ENCODE measurements at regions not wholly inside any gene's neighbourhood (a gene's known extent, or its start where the extent isn't known, plus 50 kb on each side); places are given as distances from the start of the nearest gene placed in this dataset.

DNA sequence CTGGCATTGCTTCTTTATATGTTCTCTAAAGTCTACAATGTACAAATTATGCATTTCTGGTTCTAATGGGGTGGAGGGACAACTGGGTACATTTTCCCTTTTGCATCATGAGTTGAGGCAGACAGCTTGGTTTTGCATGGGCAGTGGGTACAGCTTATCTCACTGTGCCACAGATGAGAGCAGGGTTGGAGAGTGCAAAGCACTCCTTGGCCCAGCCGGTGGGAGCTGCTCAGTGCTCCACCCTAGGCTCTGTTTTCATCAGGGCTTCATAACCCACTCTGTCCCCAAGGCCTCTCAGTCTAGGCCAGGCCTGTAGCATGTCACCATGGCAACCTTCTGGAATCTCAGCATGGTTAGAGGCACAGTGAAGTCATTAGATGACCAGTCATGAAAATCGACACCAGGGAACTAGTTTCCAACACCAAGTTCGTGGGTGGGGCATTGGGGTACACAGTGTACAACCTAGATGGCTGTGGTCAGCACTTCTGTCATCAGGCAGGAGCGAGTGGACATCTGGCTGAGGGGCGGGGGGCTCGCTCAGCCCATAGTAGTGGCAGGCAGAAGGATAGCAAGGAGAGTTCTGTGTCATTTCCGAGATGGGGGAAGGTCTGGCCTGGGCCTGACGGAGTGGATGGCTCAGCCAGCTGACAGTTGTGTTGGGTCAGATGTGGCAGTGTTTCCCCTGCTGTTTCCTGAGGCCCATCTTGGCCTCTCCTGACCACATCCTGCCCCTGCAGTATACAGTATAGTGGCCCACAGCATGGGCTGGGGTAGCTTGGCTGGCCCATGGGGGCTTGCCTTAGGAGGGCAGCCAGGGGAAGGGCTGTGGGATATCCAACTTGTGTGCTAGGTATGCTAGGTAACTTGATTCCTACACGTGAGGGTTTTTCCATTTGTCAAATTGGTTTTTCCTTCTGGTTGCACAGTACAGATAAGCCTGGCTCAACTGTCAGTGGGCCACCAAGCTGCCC lies 75.7 kb upstream of the PRR23C start:
- Histone ChIP-seq H3K4me3 (no peak overlapping the region), H3K27me3 (no peaks in the 10 kb centered on the region), H3K9me3 (no peaks in the 10 kb centered on the region), H3K27ac (no peak overlapping the region), H3K36me3 (no peaks in the 10 kb centered on the region), H3K4me1 (peaks cover 0 to 14% of the 10 kb centered on the region in 2 donors)
- TF ChIP-seq, protein P1, sequence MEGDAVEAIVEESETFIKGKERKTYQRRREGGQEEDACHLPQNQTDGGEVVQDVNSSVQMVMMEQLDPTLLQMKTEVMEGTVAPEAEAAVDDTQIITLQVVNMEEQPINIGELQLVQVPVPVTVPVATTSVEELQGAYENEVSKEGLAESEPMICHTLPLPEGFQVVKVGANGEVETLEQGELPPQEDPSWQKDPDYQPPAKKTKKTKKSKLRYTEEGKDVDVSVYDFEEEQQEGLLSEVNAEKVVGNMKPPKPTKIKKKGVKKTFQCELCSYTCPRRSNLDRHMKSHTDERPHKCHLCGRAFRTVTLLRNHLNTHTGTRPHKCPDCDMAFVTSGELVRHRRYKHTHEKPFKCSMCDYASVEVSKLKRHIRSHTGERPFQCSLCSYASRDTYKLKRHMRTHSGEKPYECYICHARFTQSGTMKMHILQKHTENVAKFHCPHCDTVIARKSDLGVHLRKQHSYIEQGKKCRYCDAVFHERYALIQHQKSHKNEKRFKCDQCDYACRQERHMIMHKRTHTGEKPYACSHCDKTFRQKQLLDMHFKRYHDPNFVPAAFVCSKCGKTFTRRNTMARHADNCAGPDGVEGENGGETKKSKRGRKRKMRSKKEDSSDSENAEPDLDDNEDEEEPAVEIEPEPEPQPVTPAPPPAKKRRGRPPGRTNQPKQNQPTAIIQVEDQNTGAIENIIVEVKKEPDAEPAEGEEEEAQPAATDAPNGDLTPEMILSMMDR (IDR thresholded peaks at IDR 0.05), result no peak
- DNase-seq, result no peak
- no peak for ATAC-seq
- intact Hi-C loops (cut with DNase I), result no loop called here

DNA sequence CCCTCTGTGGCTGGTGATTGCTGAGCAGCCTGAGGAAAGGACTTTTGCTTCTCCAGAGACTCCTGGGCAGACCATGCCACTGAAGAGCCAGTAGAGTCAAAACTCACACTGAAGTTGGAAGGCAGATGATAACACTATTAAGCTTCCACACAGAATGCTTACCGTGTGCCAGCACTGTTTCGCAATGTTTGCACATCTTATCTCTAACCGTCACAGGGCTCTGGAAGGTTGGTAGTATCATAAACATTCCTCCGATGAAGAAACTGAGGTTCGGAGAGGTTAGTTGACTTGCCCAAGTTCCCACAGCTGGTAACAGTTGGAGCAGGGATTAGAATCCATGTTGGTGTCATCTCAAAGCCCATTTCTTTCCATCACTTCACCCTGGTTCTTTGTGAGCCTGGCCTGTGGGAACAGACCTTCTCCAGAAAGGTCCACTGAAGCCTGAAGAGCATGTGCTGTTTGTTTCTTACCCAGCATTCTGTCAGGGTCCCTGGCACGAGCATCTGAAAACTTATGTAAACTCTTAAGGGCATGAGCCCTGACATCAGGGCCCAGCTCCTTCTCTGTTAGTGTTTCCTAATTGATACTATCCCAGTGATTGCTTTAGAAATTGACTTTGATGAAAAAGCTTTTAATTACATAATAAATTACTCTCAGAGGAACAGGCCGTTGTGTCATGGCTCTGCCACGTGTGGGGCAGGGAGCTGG lies 77.0 kb upstream of the PRR23C start:
- intact Hi-C loops (cut with DNase I), result no loop called here

GRCh38 chr3:139122221-139122581 lies 77.5 kb upstream of the PRR23C start:
- Histone ChIP-seq H3K27me3 (no peaks in the 10 kb centered on the region), H3K4me1 (peaks cover 0 to 14% of the 10 kb centered on the region in 2 donors), H3K36me3 (no peaks in the 10 kb centered on the region), H3K4me3 (no peak overlapping the region), H3K9me3 (no peaks in the 10 kb centered on the region), H3K27ac (no peak overlapping the region)
- intact Hi-C loops (cut with DNase I), result no loop called here
- ATAC-seq (peak; percentile 35), DNase-seq (no peak)
- TF ChIP-seq, protein P1 (IDR thresholded peaks at IDR 0.05), result no peak

More for the DNA sequence above, 77.0 kb upstream of the PRR23C start:
- H3K36me3 ChIP-seq, result no peaks in the 10 kb centered on the region
- no peak overlapping the region for H3K4me3 ChIP-seq
- TF ChIP-seq, protein P1 (IDR thresholded peaks at IDR 0.05), result no peak
- no peak for ATAC-seq
- no peaks in the 10 kb centered on the region for H3K9me3 ChIP-seq
- DNase-seq, result no peak
- no peaks in the 10 kb centered on the region for H3K27me3 ChIP-seq
- no peak overlapping the region for H3K27ac ChIP-seq
- H3K4me1 ChIP-seq, result peaks cover 0 to 14% of the 10 kb centered on the region in 2 donors

- no peak overlapping the region for H3K4me3 ChIP-seq
- no peaks in the 10 kb centered on the region for H3K9me3 ChIP-seq
- H3K36me3 ChIP-seq, result no peaks in the 10 kb centered on the region
- TF ChIP-seq, protein P1 (IDR thresholded peaks at IDR 0.05), result no peak
- no peak overlapping the region for H3K27ac ChIP-seq
- H3K27me3 ChIP-seq, result no peaks in the 10 kb centered on the region
- ATAC-seq, result no peak
- intact Hi-C loops (cut with DNase I), result no loop called here
- no peak for DNase-seq
- H3K4me1 ChIP-seq, result peaks cover 0 to 14% of the 10 kb centered on the region in 2 donors
These were observed 77.9 kb upstream of the PRR23C start for GRCh38 chr3:139122612-139123011.

Measured in left lung (tissue), 4 donors.